Activated CD4-positive, alpha-beta T cell treated with anti-CD3 and anti-CD28 coated beads, Interleukin-2, amount 10 ng/mL, durations not matched to agents 24 days and 14 days (primary cell): ENCODE measurements at regions not wholly inside any gene's neighbourhood (a gene's known extent, or its start where the extent isn't known, plus 50 kb on each side); places are given as distances from the start of the nearest gene placed in this dataset.
A peak's percentile ranks its signal among the peaks of the same experiment; 100 is the strongest.

Experiments
- DNase-seq: peaks from one replicate; pipeline ENCODE4 v3.0.0; 2022
- H3K27ac Mint-ChIP-seq: one replicate; pipeline ENCODE4 v1.8.0; 2022; ENCODE audit warnings: mild to moderate bottlenecking, mixed read lengths
- H3K27me3 Mint-ChIP-seq: one replicate; pipeline ENCODE4 v1.8.0; 2022; ENCODE audit warnings: mixed read lengths
- H3K36me3 Mint-ChIP-seq: one replicate; pipeline ENCODE4 v1.8.0; 2022; ENCODE audit warnings: low read depth, mild to moderate bottlenecking, mixed read lengths
- H3K4me1 Mint-ChIP-seq: one replicate; pipeline ENCODE4 v1.8.0; 2021; ENCODE audit warnings: mixed read lengths
- H3K4me3 Mint-ChIP-seq: one replicate; pipeline ENCODE4 v1.8.0; 2022; ENCODE audit warnings: mild to moderate bottlenecking, moderate library complexity, mixed read lengths
- H3K9me3 Mint-ChIP-seq: one replicate; pipeline ENCODE4 v1.8.0; 2021; ENCODE audit warnings: mixed read lengths
- intact Hi-C: fragments of 100-400 bp; cut with micrococcal nuclease; formaldehyde crosslinking; loops from one replicate; pipeline ENCODE4 v1.15.1; 2023

DNA sequence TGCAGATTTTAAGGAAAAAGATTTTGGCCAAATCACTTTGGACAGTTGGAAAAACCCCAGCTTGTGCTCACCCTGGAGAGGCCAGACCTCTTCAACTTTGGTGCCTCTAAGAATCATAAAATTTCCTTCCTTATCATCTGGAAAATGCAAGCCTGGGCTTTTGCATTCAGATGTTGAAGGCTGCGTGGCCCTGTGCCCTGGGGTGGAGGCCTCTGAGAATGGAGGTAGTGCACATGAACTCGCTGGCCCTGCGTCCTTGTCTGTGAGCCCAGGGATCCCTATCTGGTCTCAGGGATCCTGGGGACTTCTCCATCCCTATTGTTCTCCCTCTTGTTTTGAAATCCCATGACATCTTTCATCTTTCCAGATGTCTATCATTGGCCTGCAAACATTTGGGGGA is 64.6 kb upstream of the ARNT2 start:
- Mint-ChIP-seq H3K9me3 (no peaks in the 10 kb centered on the region), H3K27me3 (peaks cover 6% of the 10 kb centered on the region), H3K4me3 (no peak overlapping the region), H3K27ac (no peak overlapping the region), H3K4me1 (no peaks in the 10 kb centered on the region), H3K36me3 (no peaks in the 10 kb centered on the region)
- DNase-seq = no peak
- intact Hi-C loops = no loop called here

DNA sequence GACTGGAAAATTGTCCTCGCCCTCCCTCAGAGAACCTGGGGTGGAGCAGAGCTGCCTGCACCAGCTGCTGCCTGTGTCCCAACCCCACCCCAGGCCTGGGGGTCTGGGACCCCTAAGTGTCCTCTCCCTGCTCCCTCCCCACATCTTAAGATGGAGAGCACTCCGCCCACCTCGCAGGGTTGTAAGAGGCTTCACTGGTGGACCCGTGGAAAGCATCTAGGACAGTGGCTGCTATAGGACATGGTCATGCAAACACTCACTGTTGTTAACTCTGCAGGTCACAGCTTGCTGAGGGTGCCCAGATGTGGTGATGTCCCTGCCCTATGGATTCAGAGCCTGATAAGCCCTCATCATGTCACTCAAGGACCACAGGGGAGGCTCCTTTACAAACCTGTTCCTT is 62.0 kb upstream of the ARNT2 start:
- intact Hi-C loops = no loop called here
- Mint-ChIP-seq H3K9me3 (no peaks in the 10 kb centered on the region), H3K27me3 (peaks cover 7% of the 10 kb centered on the region), H3K27ac (no peak overlapping the region), H3K4me1 (no peaks in the 10 kb centered on the region), H3K36me3 (no peaks in the 10 kb centered on the region), H3K4me3 (no peak overlapping the region)
- peak; percentile 50 for DNase-seq

DNA sequence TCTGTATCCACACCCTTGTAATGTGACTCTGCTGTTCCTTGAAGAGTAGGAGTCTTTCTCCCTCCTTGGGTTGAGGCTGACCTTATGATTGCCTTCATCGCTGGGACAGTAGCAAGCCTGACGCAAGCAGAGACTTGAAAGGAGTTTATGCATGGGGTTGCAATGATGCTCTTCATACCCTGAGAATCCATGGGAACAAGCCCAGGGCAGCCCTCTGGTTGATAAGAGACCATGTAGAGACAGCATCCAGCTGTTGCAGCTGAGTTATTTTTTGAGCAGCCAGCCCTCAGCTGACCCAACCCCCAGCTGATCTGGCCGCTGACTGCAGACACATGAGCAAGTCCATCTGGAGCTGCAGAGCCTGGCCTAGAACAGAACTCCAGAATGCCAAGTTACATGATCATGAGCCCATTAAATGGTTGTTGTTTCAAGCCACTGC is 60.6 kb upstream of the ARNT2 start:
- Mint-ChIP-seq H3K27me3 (peaks cover 7% of the 10 kb centered on the region), H3K4me1 (no peaks in the 10 kb centered on the region), H3K36me3 (no peaks in the 10 kb centered on the region), H3K4me3 (no peak overlapping the region), H3K27ac (no peak overlapping the region), H3K9me3 (no peaks in the 10 kb centered on the region)
- intact Hi-C loops = no loop called here
- DNase-seq = no peak

DNA sequence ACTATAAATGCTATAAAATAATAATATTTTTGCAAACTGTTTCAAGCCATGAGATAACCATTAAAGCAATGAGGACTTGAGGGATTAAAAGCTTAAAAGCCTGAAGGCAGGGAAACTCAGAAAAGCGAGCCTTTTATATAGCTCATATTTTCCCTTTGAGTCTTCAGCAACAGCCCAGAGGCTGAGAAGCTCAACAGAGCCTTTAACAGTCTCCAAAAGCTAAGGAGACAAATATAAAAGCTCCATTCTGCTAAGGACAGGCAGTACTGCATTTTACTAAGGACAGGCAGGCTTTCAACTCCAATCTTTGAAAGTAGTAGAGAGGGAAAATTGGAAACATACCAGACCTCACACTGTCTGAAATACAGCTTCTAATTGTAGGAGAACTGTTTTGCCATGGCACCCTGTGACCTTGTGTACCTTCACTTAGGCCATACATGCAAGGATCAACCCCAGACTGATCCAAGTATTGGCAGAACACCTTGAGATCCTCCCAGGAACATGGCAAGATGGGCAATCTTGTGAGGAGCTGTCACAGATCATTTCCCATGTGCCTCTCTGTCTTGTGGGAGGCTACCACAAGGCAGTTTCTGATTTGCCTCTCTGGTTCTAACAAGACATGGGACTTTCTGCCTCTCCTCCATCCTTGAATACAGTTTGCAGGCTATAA is 53.1 kb upstream of the ARNT2 start:
- Mint-ChIP-seq H3K36me3 (no peaks in the 10 kb centered on the region), H3K4me3 (no peak overlapping the region), H3K4me1 (no peaks in the 10 kb centered on the region), H3K27me3 (peaks cover 1% of the 10 kb centered on the region), H3K9me3 (no peaks in the 10 kb centered on the region), H3K27ac (no peak overlapping the region)
- DNase-seq = peak; percentile 31
- intact Hi-C loops = no loop called here
